K562 (cell line): ENCODE measurements at regions not wholly inside any gene's neighbourhood (a gene's known extent, or its start where the extent isn't known, plus 50 kb on each side); places are given as distances from the start of the nearest gene placed in this dataset.

Experiments
- ATAC-seq: fragments of 200-7000 bp; cut with Tn5 transposase; 3 replicates; pipeline ENCODE4 v1.9.1; 2020; ENCODE audit warnings: moderate library complexity
- BruUV-seq: library from RNA; stranded (reverse); fragments of 400-500 nt; replicated peaks from 2 replicates; lab custom pipeline; 2021; lab: Mats Ljungman, UMichigan
- CTCF ChIA-PET: fragments of 300-600 bp; formaldehyde crosslinking; extraction: SDS; loops from one replicate; lab custom pipeline; 2021; ENCODE audit warnings: low intra/inter-chr PET ratio; lab: Yijun Ruan, JAX
- POLR2A ChIA-PET: fragments of 300-600, 350-650 bp; sonication (Branson Sonifier 250); formaldehyde crosslinking; extraction: SDS; loops from one replicate; lab custom pipeline; 2021; ENCODE audit warnings: antibody characterized with exemption, inconsistent platforms; lab: Yijun Ruan, JAX
- DNase-seq, 4 experiments: peaks; one replicate each; pipeline versions ENCODE4 v3.0.0 to v3.0.0-alpha.2; 2011 to 2018; ENCODE audit warnings: low spot score in 3 of 4, mixed read lengths in 3 of 4; ENCODE audit errors: extremely low read depth in 1 of 4
- FAIRE-seq: peaks from 2 replicates; lab custom pipeline; 2011; peaks lifted over from hg19 to GRCh38; lab: Jason Lieb, UNC
- H2AFZ ChIP-seq: 2 replicates; pipeline ENCODE4 v1.6.0; 2011; ENCODE audit warnings: low read depth, low read length, control low read depth, inconsistent platforms
- H3K27ac ChIP-seq: fragments of 200-600 bp; 3 replicates; pipeline ENCODE4 v1.8.0; 2011; ENCODE audit warnings: low read depth, mild to moderate bottlenecking, control low read depth, inconsistent platforms, low read length, moderate library complexity, mixed read lengths; ENCODE audit errors: extremely low read depth
- H3K27me3 ChIP-seq, 2 experiments: fragments of 300-600 bp in 1 of 2; 2 replicates in 1 of 2; 3 replicates in 1 of 2; pipeline versions ENCODE4 v1.6.0 to v1.8.0; 2011; ENCODE audit warnings: inconsistent platforms in 2 of 2, low read length in 2 of 2, mild to moderate bottlenecking in 1 of 2, mixed read lengths in 1 of 2, moderate library complexity in 1 of 2; ENCODE audit not compliant: control insufficient read depth in 2 of 2, insufficient read depth in 2 of 2
- H3K36me3 ChIP-seq: fragments of 300-600 bp; 3 replicates; pipeline ENCODE4 v1.8.0; 2011; ENCODE audit warnings: mild to moderate bottlenecking, low read length, inconsistent platforms; ENCODE audit not compliant: control insufficient read depth, insufficient read depth
- H3K4me1 ChIP-seq, 2 experiments: fragments of 200-600 bp in 1 of 2; replicated peaks in 1 of 2; 2 replicates in 1 of 2; 3 replicates in 1 of 2; pipeline versions ENCODE4 v1.5.1 to v1.8.0; 2011; ENCODE audit warnings: inconsistent platforms in 2 of 2, low read length in 2 of 2, mild to moderate bottlenecking in 1 of 2, mixed read lengths in 1 of 2, moderate library complexity in 1 of 2; ENCODE audit not compliant: control insufficient read depth in 2 of 2, insufficient read depth in 2 of 2
- H3K4me2 ChIP-seq: 2 replicates; pipeline ENCODE4 v1.6.1; 2011; ENCODE audit warnings: low read length, control low read depth, inconsistent platforms, mixed read lengths; ENCODE audit not compliant: insufficient read depth
- H3K4me3 ChIP-seq: fragments of 200-600 bp; sonication (generic), shearing (Covaris generic); 2 replicates; pipeline ENCODE4 v1.5.1; 2016; ENCODE audit warnings: control low read depth, inconsistent platforms
- H3K79me2 ChIP-seq: fragments of 200-600 bp; 3 replicates; pipeline ENCODE4 v1.8.0; 2011; ENCODE audit warnings: low read length, inconsistent platforms; ENCODE audit not compliant: control insufficient read depth, insufficient read depth
- H3K9ac ChIP-seq, 2 experiments: 2 replicates each; pipeline versions ENCODE4 v1.6.0 to v1.6.1; 2011; ENCODE audit warnings: low read depth in 2 of 2, low read length in 2 of 2, control low read depth in 1 of 2, inconsistent platforms in 1 of 2, mild to moderate bottlenecking in 1 of 2, mixed read lengths in 1 of 2; ENCODE audit not compliant: insufficient read depth in 1 of 2
- H3K9me1 ChIP-seq: one replicate; pipeline ENCODE4 v1.6.0; 2011; ENCODE audit warnings: inconsistent platforms, mild to moderate bottlenecking, low read length, moderate library complexity; ENCODE audit not compliant: control insufficient read depth, insufficient read depth
- H3K9me3 ChIP-seq: replicated peaks from 2 replicates; pipeline ENCODE4 v1.5.1; 2011; ENCODE audit warnings: low read depth, low read length, inconsistent platforms; ENCODE audit not compliant: control insufficient read depth, insufficient read depth
- H4K20me1 ChIP-seq: replicated peaks from 2 replicates; pipeline ENCODE4 v1.6.1; 2011; ENCODE audit warnings: low read length, inconsistent platforms, mixed read lengths; ENCODE audit not compliant: control insufficient read depth, insufficient read depth
- CTCF ChIP-seq, 3 experiments: IDR thresholded peaks in 2 of 3; conservative IDR thresholded peaks in 1 of 3; 2 replicates each; pipeline ENCODE4 v1.5.1; 2011 to 2012; ENCODE audit warnings: low read length in 3 of 3, mild to moderate bottlenecking in 3 of 3, control low read depth in 2 of 3, improper control_type of control experiment in 1 of 3, inconsistent platforms in 1 of 3, low read depth in 1 of 3, mixed read lengths in 1 of 3, moderate library complexity in 1 of 3; ENCODE audit not compliant: insufficient read depth in 2 of 3
- CXXC5 ChIP-seq: fragments of 250-450 bp; sonication (Bioruptor Pico); IDR thresholded peaks from 2 replicates; pipeline ENCODE4 v1.8.0; 2022; ENCODE audit warnings: inconsistent platforms, mild to moderate bottlenecking, moderate library complexity
- EP300 ChIP-seq: IDR thresholded peaks from 2 replicates; pipeline ENCODE4 v1.6.1; 2012; ENCODE audit warnings: low read length, improper control_type of control experiment
- MEIS2 ChIP-seq: fragments of 450-650 bp; IDR thresholded peaks from 2 replicates; pipeline ENCODE4 v1.6.1; 2014; ENCODE audit warnings: mild to moderate bottlenecking; ENCODE audit not compliant: partially characterized antibody
- PPARD ChIP-seq: fragments of 250-450 bp; sonication (Bioruptor Pico); IDR thresholded peaks from 2 replicates; pipeline ENCODE4 v1.8.0; 2022; ENCODE audit warnings: inconsistent platforms, mild to moderate bottlenecking, moderate library complexity
- RNF2 ChIP-seq: sonication (generic); IDR thresholded peaks from 2 replicates; pipeline ENCODE4 v1.6.1; 2016
- WGBS: fragments of 100-300 bp; shearing (Covaris generic); methylation state at CpG from one replicate; pipeline ENCODE4 v1.1.6; 2016; ENCODE audit warnings: low coverage, mixed read lengths; ENCODE audit not compliant: insufficient coverage; ENCODE audit errors: missing lambda C conversion rate; 5-methylcytosine and 5-hydroxymethylcytosine counted together
- in situ Hi-C: fragments of 300-500 bp; cut with MboI; formaldehyde crosslinking; loops from 4 replicates; pipeline ENCODE4 v1.15.0; 2018; ENCODE audit warnings: inconsistent platforms, mixed read lengths
- intact Hi-C: fragments of 100-400 bp; cut with micrococcal nuclease; formaldehyde crosslinking; loops from 2 replicates; pipeline ENCODE4 v1.14.2; 2022

GRCh38 chr1:229948438-229948837 is 118.6 kb upstream of the GALNT2 start:
- no peak for ATAC-seq
- no peak for DNase-seq
- in situ Hi-C loops (no loop called here), intact Hi-C loops (no loop called here)
- H3K4me3 ChIP-seq, result no peak overlapping the region
- no peak overlapping the region for H3K9ac ChIP-seq
- POLR2A ChIA-PET, result interaction anchor here (0.7 to 0.8 kb wide), 2 partner anchors 55 to 195 kb away, joined by 3 read pairs; no protein-coding TSS in a partner anchor
- H3K27me3 ChIP-seq, result peaks cover 32 to 38% of the 10 kb centered on the region in 2 experiments
- H3K9me1 ChIP-seq, result no peaks in the 10 kb centered on the region
- under 1% methylated on average over 9 of the region's 9 CpGs for WGBS
- CTCF ChIA-PET, result no interaction called here
- H4K20me1 ChIP-seq, result no peaks in the 10 kb centered on the region
- H3K36me3 ChIP-seq, result no peaks in the 10 kb centered on the region
- no peak for TF ChIP-seq PPARD (CRISPR knock-in tag)
- no peak for TF ChIP-seq EP300
- no peak for TF ChIP-seq RNF2
- TF ChIP-seq MEIS2, result no peak
- no peak for TF ChIP-seq CTCF (IDR thresholded peaks at IDR 0.05 in 2 of 3, conservative IDR thresholded peaks at IDR 0.05 in 1 of 3; ENCODE audit: insufficient read depth in 2 of 3, low read depth in 1 of 3, low read length in 3 of 3)
- TF ChIP-seq CXXC5 (CRISPR knock-in tag), result no peak
- H3K9me3 ChIP-seq, result no peaks in the 10 kb centered on the region
- FAIRE-seq, result no peak
- no peak overlapping the region for H3K4me2 ChIP-seq
- no peaks in the 10 kb centered on the region for H3K79me2 ChIP-seq
- H3K4me1 ChIP-seq, result peaks cover 0 to 6% of the 10 kb centered on the region in 2 experiments; a peak in 1 of 5 replicates
- no peak overlapping the region for H2AFZ ChIP-seq
- H3K27ac ChIP-seq, result no peak overlapping the region
- no TSS peak for BruUV-seq
